ENCODE measurements at regions not wholly inside any gene's neighbourhood (a gene's known extent, or its start where the extent isn't known, plus 50 kb on each side); places are given as distances from the start of the nearest gene placed in this dataset.

- no peaks in the 10 kb centered on the region for H3K27me3 Mint-ChIP-seq
- peaks cover 5% of the 10 kb centered on the region for H3K9me3 Mint-ChIP-seq
These were observed 381.2 kb downstream of the WDR72 start for GRCh38 chr15:53378096-53378800.

GRCh38 chr15:53367740-53368139 is 391.7 kb downstream of the WDR72 start:
- no peaks in the 10 kb centered on the region for H3K27me3 Mint-ChIP-seq
- intact Hi-C loops (cut with micrococcal nuclease) = no loop called here
- peaks cover 24% of the 10 kb centered on the region for H3K9me3 Mint-ChIP-seq
- no peak overlapping the region for H3K27ac Mint-ChIP-seq
- H3K4me3 Mint-ChIP-seq = no peak overlapping the region
- no peaks in the 10 kb centered on the region for H3K36me3 Mint-ChIP-seq (ENCODE audit: low read depth)
- no peaks in the 10 kb centered on the region for H3K4me1 Mint-ChIP-seq (ENCODE audit: low read depth)

More at GRCh38 chr15:53378096-53378800, 381.2 kb downstream of the WDR72 start:
- intact Hi-C loops (cut with micrococcal nuclease) = no loop called here
- H3K36me3 Mint-ChIP-seq (ENCODE audit: low read depth) = no peaks in the 10 kb centered on the region
- H3K27ac Mint-ChIP-seq = no peak overlapping the region
- H3K4me1 Mint-ChIP-seq (ENCODE audit: low read depth) = no peaks in the 10 kb centered on the region
- no peak overlapping the region for H3K4me3 Mint-ChIP-seq

- Mint-ChIP-seq H3K27ac (no peak overlapping the region), H3K4me1 (ENCODE audit: low read depth) (no peaks in the 10 kb centered on the region), H3K9me3 (no peaks in the 10 kb centered on the region)
These were observed 398.6 kb downstream of the WDR72 start for GRCh38 chr15:53360881-53361280.

GRCh38 chr15:53359038-53359437 is 400.4 kb downstream of the WDR72 start:
- intact Hi-C loops (cut with micrococcal nuclease) = no loop called here
- no peaks in the 10 kb centered on the region for H3K4me1 Mint-ChIP-seq (ENCODE audit: low read depth)
- H3K4me3 Mint-ChIP-seq = no peak overlapping the region
- H3K27ac Mint-ChIP-seq = no peak overlapping the region
- H3K36me3 Mint-ChIP-seq (ENCODE audit: low read depth) = no peaks in the 10 kb centered on the region
- H3K27me3 Mint-ChIP-seq = no peaks in the 10 kb centered on the region
- H3K9me3 Mint-ChIP-seq = no peaks in the 10 kb centered on the region

More at GRCh38 chr15:53360881-53361280, 398.6 kb downstream of the WDR72 start:
- Mint-ChIP-seq H3K27me3 (no peaks in the 10 kb centered on the region), H3K36me3 (ENCODE audit: low read depth) (no peaks in the 10 kb centered on the region), H3K4me3 (no peak overlapping the region)
- intact Hi-C loops (cut with micrococcal nuclease) = no loop called here

- Mint-ChIP-seq H3K4me1 (ENCODE audit: low read depth) (no peaks in the 10 kb centered on the region), H3K27ac (no peak overlapping the region), H3K9me3 (no peaks in the 10 kb centered on the region), H3K36me3 (ENCODE audit: low read depth) (no peaks in the 10 kb centered on the region), H3K4me3 (no peak overlapping the region), H3K27me3 (no peaks in the 10 kb centered on the region)
- intact Hi-C loops (cut with micrococcal nuclease) = no loop called here
These were observed 404.6 kb downstream of the WDR72 start for GRCh38 chr15:53354874-53355273.

GRCh38 chr15:53351373-53351772 is 408.1 kb downstream of the WDR72 start:
- Mint-ChIP-seq H3K9me3 (no peaks in the 10 kb centered on the region), H3K4me1 (ENCODE audit: low read depth) (no peaks in the 10 kb centered on the region), H3K27me3 (no peaks in the 10 kb centered on the region), H3K4me3 (no peak overlapping the region), H3K36me3 (ENCODE audit: low read depth) (no peaks in the 10 kb centered on the region), H3K27ac (no peak overlapping the region)
- intact Hi-C loops (cut with micrococcal nuclease) = no loop called here

GRCh38 chr15:53346583-53346982 is 412.9 kb downstream of the WDR72 start:
- H3K36me3 Mint-ChIP-seq (ENCODE audit: low read depth) = no peaks in the 10 kb centered on the region
- H3K9me3 Mint-ChIP-seq = no peaks in the 10 kb centered on the region
- no peaks in the 10 kb centered on the region for H3K27me3 Mint-ChIP-seq
- intact Hi-C loops (cut with micrococcal nuclease) = no loop called here
- H3K4me3 Mint-ChIP-seq = no peak overlapping the region
- no peak overlapping the region for H3K27ac Mint-ChIP-seq
- H3K4me1 Mint-ChIP-seq (ENCODE audit: low read depth) = no peaks in the 10 kb centered on the region

- no peak overlapping the region for H3K27ac Mint-ChIP-seq
- H3K4me3 Mint-ChIP-seq = no peak overlapping the region
- peaks cover 21% of the 10 kb centered on the region for H3K9me3 Mint-ChIP-seq
- H3K36me3 Mint-ChIP-seq (ENCODE audit: low read depth) = no peaks in the 10 kb centered on the region
- no peaks in the 10 kb centered on the region for H3K4me1 Mint-ChIP-seq (ENCODE audit: low read depth)
- intact Hi-C loops (cut with micrococcal nuclease) = no loop called here
- no peaks in the 10 kb centered on the region for H3K27me3 Mint-ChIP-seq
These were observed 427.9 kb downstream of the WDR72 start for GRCh38 chr15:53331328-53332190.

- Mint-ChIP-seq H3K4me3 (no peak overlapping the region), H3K4me1 (ENCODE audit: low read depth) (no peaks in the 10 kb centered on the region), H3K36me3 (ENCODE audit: low read depth) (no peaks in the 10 kb centered on the region), H3K27me3 (no peaks in the 10 kb centered on the region), H3K9me3 (peaks cover 12% of the 10 kb centered on the region), H3K27ac (no peak overlapping the region)
- intact Hi-C loops (cut with micrococcal nuclease) = no loop called here
These were observed 431.1 kb downstream of the WDR72 start for GRCh38 chr15:53328341-53328740.

- no peaks in the 10 kb centered on the region for H3K9me3 Mint-ChIP-seq
- no peak overlapping the region for H3K4me3 Mint-ChIP-seq
- intact Hi-C loops (cut with micrococcal nuclease) = no loop called here
- H3K4me1 Mint-ChIP-seq (ENCODE audit: low read depth) = no peaks in the 10 kb centered on the region
- H3K36me3 Mint-ChIP-seq (ENCODE audit: low read depth) = no peaks in the 10 kb centered on the region
- no peak overlapping the region for H3K27ac Mint-ChIP-seq
- no peaks in the 10 kb centered on the region for H3K27me3 Mint-ChIP-seq
These were observed 435.4 kb downstream of the WDR72 start for GRCh38 chr15:53324061-53324460.

- H3K4me3 Mint-ChIP-seq = no peak overlapping the region
- H3K4me1 Mint-ChIP-seq (ENCODE audit: low read depth) = no peaks in the 10 kb centered on the region
- intact Hi-C loops (cut with micrococcal nuclease) = no loop called here
These were observed 436.3 kb downstream of the WDR72 start for GRCh38 chr15:53323191-53323590.

GRCh38 chr15:53320816-53321215 is 438.6 kb downstream of the WDR72 start:
- Mint-ChIP-seq H3K27me3 (no peaks in the 10 kb centered on the region), H3K27ac (no peak overlapping the region), H3K4me3 (no peak overlapping the region), H3K36me3 (ENCODE audit: low read depth) (no peaks in the 10 kb centered on the region), H3K9me3 (no peaks in the 10 kb centered on the region), H3K4me1 (ENCODE audit: low read depth) (no peaks in the 10 kb centered on the region)
- intact Hi-C loops (cut with micrococcal nuclease) = no loop called here

More at GRCh38 chr15:53323191-53323590, 436.3 kb downstream of the WDR72 start:
- Mint-ChIP-seq H3K27me3 (no peaks in the 10 kb centered on the region), H3K27ac (no peak overlapping the region), H3K9me3 (no peaks in the 10 kb centered on the region), H3K36me3 (ENCODE audit: low read depth) (no peaks in the 10 kb centered on the region)

GRCh38 chr15:53312707-53313106 is 446.8 kb downstream of the WDR72 start:
- Mint-ChIP-seq H3K9me3 (peaks cover 14% of the 10 kb centered on the region), H3K4me3 (no peak overlapping the region), H3K27ac (no peak overlapping the region), H3K36me3 (ENCODE audit: low read depth) (no peaks in the 10 kb centered on the region), H3K4me1 (ENCODE audit: low read depth) (no peaks in the 10 kb centered on the region), H3K27me3 (no peaks in the 10 kb centered on the region)
- intact Hi-C loops (cut with micrococcal nuclease) = no loop called here

GRCh38 chr15:53310709-53311108 is 448.8 kb downstream of the WDR72 start:
- intact Hi-C loops (cut with micrococcal nuclease) = no loop called here
- Mint-ChIP-seq H3K36me3 (ENCODE audit: low read depth) (no peaks in the 10 kb centered on the region), H3K4me1 (ENCODE audit: low read depth) (no peaks in the 10 kb centered on the region), H3K27me3 (no peaks in the 10 kb centered on the region), H3K4me3 (no peak overlapping the region), H3K9me3 (peaks cover 14% of the 10 kb centered on the region), H3K27ac (no peak overlapping the region)
